Inflammatory macrophage (primary cell): ENCODE measurements at regions not wholly inside any gene's neighbourhood (a gene's known extent, or its start where the extent isn't known, plus 50 kb on each side); places are given as distances from the start of the nearest gene placed in this dataset.

Source experiments
- DNase-seq, 2 donors: peaks; one replicate each; pipeline ENCODE4 v3.0.0-alpha.2; 2020 to 2022

- DNase-seq = no peak
Observed at GRCh38 chr4:124589786-124590185, 122.7 kb downstream of the ANKRD50 start.

GRCh38 chr4:124590480-124590879 is 122.1 kb downstream of the ANKRD50 start:
- no peak for DNase-seq

- no peak for DNase-seq
Observed at GRCh38 chr4:124591637-124592036, 120.9 kb downstream of the ANKRD50 start.

DNA sequence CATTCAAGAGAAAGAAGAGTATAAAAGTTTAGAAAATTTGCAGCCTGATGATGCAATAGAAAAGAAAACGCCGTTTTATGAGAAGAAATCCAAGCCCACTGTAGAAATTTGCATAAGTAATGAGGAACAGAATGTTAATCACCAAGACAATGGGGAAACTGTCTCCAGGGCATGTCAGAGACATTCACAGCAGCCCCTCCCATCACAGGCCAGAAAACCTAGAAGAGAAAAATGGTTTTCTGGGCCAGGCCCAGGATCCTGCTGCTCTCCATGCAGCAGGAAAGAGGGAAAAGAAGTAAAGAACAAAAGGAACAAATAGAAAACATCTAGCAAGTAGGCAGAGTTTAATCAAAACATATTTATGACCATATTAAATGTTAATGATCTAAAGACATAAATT is 119.0 kb downstream of the ANKRD50 start:
- DNase-seq = no peak

- no peak for DNase-seq
Observed at GRCh38 chr4:124594945-124595344, 117.6 kb downstream of the ANKRD50 start.

DNA sequence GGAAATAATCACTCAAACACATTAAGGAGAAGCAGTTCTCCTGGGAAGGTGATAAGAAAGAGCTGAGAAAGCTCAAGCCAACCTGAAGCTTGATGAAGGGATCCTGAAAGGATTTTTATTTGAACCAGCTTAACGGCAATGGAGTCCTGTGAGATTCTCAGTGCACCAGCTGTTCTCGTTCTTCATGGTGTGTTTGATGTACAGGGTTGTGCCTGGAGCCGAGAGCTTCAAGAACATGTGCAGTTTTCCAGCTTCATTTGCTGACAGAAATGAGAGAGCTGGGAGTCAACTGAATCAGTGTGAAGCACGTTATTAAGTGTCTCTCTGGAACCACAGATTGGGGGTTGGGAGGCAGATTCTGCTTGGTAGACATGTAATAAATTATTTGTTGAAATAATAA is 115.7 kb downstream of the ANKRD50 start:
- no peak for DNase-seq

DNA sequence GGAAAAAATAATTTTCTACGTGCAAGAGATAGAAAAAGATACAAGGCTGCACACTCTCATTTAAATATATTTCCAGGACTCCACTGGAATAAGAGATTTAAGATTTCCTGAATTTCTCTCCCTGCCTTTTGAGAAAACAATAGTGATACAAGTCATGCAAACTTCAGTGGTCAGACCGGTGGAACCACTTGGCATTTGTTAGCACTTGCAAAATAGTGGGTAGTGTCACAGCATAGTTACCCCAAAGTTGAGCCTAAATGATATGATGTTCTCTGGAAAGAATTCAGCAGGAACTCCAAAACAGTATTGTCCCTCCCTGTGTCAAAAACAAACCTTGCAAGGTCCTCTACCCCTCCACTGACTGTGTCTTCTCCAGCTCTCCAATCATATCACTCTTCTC is 102.3 kb downstream of the ANKRD50 start:
- no peak for DNase-seq
